OCI-M2 (cell line): ENCODE measurements at regions not wholly inside any gene's neighbourhood (a gene's known extent, or its start where the extent isn't known, plus 50 kb on each side); places are given as distances from the start of the nearest gene placed in this dataset.
"Not testable (repeated sequence)": the region's sequence is repeated elsewhere in the genome, so short reads cannot be mapped to it uniquely, and the experiment has no call there.

Source experiments
- DNase-seq: peaks from one replicate; lab custom pipeline; 2025; ENCODE audit not compliant: unreplicated experiment; lab: John Stamatoyannopoulos, UW

DNA sequence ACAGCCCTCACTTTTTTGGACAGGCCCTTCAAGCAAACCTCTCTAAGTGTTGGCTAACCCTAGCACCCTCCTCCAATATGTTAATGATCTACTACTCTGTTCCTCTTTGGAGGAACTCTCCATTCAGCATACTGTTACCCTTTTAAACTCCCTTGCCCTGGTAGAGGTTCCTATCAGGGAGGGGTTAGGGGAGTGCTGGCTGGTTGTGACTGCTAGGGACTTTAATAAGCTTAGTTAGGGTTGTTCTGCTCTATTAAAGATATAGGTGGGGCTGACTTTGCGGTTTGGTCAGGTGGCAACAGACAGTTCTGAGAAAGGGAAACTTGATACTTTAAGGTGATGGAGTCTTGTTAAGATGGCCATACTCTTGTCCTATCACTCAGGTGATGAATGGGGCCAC is 301.5 kb upstream of the FBXO33 start:
- no peak for DNase-seq

DNA sequence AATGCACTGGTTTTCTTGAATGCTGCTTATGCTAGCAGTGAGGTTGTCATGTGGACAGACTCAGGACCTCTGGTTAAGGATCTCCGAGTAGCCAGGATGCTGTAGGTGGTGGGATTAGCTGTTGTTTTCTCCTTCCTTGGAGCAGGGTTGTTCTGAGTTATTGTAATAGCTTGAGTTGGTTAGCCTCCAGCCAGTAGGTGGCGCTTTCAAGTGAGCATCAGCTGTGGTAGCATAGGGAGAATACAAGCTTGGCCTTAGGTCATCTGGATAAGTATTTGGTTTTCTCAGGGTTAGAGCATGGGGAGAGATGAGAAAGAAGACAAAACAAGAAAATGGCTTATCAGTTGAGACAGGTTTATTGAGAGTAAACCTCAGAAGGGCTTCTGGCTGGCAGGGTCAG is 299.7 kb upstream of the FBXO33 start:
- no peak for DNase-seq

DNA sequence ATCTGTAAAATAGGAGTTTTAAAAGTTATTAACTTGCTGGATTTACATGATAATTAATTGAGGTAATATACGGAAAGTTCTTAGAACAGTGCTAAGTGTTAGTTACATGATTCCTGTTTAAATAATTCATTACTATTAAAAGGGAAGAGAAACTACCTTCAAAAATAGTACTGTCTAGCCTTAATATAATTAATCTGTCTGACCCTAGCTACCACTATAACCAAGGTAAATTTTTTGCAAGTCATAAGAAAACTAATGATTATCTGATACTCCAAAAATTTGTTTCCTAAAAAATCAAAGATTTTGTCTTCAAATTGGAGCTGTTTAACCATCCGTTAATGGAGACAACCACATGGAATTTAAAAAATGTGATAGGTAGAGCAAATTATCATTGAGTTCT is 294.3 kb upstream of the FBXO33 start:
- no peak for DNase-seq

DNA sequence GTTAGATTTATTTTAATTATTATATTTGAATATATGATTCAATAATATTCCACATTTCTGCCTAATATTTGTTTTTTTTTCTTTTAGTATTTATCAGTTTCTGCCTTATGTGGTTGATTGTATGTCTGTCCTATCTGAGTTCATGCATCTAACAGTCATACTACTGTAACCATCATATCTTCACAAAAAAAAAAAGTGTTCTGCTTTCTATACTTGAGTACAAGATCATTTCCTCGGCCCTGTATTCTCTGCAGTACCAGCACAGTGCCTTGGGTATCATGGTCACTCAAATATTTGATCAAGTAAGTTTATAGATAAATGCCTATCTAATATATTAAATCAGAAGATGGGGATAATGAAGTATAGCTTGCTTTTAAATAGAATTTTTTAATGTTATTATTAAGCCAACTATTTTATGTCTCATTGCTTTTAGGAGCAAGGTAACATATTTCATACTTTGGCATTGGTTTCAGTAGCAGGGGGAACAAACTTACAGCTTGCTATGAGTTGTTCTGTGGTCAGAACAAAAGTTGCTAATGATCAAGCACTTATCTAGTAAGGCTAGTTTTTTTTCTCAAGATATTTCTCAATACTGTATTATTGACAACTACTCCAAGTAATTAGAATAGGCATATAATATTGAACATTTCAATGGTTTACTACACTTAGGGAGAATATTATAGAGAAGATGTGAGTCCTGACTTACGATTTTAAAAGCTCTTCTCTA is 290.5 kb upstream of the FBXO33 start:
- DNase-seq: no peak

DNA sequence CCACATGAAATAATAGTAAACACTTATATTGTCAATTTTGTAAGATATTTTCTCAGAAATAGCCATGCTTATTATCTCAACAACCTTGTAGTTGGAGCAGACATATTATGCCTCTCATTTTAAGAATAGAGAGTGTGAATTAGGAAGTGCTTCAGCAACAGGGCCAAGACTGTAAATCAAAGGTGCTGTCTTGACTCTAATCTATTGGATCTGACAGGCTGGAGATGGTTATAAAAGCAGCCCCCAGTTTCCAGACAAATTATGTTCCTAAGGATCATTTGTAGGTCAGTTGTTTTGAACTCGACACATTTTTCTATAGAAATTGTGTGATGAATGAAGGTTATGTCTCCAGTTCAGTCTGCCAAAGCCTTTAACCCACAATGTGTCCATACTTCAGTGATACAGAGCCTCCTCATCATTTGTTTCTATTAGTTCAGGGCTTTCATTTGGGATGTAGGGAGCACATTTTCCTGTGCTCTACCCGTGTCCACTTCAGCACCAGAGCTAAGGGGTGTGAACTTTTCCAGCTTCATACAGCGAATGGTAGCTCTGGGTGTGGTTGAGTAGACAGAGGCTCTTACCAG is 284.8 kb upstream of the FBXO33 start:
- DNase-seq: no peak

DNA sequence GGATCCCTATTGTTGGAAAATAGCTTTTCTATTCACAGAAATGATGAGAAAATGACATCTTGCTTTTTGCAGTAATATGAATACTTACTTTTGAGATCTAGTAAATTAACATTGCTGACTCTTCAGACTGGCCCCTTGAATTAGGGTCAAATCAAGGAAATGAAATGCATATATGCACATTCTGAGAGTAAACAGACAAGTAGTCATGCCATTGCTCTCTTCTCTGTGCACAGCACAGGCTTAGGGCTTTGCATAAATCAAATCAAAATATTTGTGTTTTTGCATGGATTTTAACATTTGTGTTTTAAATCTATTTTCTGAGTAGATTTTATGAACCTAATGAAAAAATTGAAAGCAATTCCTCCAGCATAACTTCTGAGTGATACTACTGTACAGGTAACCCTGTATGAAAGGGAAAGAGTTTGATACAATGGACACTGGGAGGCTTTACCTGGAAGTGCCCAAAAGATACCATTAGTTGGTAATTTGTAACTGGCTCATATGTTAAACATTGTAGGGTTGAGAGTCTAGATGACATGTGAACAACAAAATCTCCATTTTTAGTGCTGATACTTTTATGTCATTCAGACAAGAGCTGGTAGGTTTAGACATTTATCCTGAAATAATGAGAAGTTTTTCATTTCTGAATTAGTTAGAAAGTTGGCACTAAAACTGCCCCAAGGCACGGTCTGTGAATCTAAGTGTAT is 280.2 kb upstream of the FBXO33 start:
- no peak for DNase-seq

DNA sequence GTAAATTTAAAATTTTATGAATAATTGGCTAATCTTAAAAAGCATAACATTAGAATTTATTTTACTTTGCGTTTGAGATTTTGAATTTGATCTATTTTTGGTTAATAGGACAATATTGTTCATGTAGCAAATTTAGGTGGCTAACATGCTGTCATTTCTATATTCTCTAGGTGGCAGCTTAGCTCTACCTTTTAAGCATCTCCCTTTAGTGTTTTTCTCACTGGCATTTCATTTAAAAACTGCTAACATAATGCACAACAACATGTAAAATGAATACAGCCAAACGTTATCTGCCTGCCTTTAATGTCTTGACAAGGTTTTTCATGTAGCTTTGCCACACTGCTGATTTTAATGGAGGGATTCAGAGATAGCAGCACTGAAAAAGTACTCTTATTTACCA is 272.4 kb upstream of the FBXO33 start:
- no peak for DNase-seq

DNA sequence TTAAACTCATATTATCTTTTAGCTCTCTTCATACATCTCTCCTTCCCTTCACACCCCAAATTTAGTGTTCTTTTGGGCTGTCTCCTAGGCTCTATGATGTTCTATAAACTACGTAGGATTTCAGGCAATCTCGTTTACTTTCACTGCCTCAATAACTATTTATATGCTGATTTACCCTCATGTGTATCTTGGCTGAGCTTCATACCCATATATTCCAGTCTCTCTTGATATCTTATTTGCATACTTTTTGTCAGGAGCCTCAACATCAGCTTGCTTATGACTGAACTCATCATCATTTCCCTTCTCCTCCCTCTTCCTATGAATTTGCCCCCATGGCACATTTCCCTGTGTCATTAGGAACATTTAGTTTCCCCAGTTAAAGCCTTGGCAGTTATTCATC is 262.1 kb upstream of the FBXO33 start:
- no peak for DNase-seq

DNA sequence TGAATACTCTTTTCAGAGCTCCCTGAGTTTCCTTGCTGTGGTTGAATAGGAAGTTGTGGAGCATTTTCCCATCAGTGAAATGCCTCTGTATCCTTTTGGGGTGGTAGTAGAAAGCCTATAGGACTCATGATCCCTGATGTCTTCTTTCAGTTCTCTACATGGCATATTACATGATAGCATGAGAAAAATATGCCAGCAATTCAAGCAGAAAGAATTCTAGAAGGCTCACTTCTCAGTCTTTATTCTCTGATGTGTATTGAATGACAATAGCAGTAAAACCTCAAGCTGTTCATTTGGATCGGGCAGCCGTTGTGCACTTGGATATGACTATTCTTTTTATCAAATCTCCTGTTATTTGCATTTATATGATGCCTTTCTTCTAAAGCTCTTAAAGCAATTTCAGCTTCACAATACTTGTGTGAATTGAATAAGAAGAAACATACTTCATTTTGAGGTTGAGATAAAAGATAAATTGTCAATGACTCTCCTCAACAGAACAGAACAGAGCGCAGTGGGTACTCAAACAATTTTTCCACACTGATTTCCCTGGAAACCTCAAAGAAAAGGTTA is 251.5 kb upstream of the FBXO33 start:
- no peak for DNase-seq

DNA sequence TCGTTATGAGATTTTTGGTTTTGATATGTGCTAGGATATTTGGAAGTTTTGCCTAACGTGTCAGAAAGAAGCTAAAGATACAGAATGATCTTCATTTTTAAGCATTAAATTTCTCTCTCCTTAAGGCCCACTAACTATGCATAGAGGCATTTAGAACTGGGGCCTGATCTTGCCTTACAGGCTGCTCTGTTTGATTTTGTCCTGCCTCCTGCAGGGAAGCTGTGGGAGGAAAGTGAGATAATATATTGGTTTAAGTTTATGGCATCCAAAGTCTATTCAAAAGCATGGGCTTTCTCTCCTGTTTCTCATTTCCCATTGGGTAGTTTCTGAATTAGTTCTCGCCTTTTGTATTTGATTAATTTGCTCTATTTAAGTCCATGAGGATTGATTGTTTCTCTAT is 250.3 kb upstream of the FBXO33 start:
- DNase-seq: no peak

DNA sequence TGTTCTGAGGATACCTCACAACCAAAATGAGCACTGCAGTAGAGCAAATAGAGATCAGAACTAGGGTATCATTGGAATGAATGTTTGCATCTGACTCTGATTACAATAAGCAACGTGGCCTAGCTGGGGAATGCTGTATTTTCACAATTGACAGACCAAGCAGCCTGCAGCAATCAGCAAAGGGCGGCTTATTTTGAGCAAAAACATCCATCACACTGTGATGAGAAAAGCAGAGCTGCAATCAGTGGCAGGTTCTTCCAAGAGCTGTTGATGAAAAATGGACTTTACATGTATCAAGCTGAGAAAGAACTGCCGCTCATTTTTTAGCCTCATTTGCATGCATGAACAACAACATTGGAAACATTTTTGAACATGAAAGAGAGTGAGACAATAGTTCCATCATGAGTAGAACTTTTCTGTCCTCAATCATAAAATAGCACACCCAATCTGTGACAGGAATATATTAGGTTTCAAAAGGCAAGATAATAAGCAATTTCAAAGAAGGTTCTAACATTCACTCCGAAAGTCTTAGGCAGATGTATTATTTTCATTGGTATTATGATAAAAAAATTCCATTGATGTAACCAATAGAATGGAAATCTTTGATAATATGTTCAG is 249.7 kb upstream of the FBXO33 start:
- no peak for DNase-seq

DNA sequence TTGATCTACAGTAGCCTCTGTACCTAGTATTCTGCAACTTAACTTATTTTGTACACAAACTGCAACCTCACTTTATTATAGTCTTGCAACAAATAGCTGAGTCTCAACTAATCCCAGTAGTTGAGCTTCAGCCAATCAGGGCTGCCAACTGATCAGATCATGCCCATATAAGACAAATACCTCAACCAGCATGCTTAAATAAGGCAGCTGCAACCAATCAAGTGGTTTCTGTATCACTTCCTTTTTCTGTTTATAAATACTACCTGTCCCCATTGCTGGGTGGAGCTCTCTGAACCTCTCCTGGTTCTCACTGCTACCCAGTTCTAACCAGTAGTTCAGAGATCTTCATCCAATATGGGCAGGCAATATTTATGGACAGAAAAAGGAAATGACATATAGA is 248.5 kb upstream of the FBXO33 start:
- DNase-seq: no peak

DNA sequence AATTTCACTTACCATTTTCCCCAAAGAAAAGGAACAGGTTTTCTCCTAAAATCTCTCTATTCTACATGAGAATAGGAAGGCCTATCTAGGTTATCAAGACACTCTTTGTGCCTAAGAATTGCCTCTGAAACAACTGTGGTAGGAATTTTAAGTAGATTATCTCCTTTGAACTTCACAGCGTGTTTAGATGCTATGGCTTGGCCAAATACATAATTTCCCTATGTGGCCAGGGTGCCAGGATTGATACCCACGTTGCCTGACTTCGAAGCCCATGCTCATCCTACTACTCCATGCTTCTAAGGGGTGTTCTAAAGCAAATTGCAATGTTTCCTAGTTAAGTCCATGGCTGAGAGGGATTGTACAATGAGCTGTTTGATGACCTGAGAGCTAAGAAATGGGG is 241.5 kb upstream of the FBXO33 start:
- DNase-seq: no peak

DNA sequence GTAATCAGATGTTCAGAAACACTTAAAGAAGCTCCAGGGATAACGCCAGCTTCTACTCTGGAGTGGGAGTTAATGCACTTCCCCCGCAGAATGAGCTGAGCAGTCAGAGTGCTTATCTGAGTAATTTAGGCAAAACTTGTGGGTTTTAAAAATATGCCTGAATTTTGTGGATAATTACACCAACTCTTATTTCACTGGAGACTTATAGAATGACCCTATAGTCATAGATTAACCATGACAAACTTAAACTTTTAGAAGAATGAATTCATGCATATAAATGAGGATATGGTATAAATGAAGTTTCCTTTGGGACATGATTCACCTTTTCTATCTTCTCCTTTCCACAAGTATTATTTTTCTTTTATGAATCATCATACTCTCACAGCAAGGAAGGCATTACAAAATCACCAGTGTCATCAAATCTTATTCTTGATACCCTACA is 241.1 kb upstream of the FBXO33 start:
- no peak for DNase-seq

DNA sequence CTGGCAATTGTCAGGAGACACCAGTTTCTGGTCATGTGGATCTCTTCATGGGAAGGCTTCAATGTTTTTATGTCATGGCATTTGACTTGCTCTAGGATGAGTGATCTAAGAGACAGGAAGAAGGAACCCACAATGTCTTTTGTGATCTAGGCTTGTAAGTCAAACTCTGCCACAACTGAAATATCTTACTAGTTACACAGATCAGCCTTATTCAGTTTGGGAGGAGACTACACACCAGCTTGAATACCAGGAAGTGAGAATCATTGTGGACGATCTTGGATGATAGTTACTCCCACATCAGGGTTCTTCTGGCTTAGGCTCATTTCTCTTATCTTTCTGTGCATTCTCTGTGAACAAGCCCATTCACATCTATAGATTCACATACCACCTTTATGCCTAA is 236.2 kb upstream of the FBXO33 start:
- DNase-seq: no peak

DNA sequence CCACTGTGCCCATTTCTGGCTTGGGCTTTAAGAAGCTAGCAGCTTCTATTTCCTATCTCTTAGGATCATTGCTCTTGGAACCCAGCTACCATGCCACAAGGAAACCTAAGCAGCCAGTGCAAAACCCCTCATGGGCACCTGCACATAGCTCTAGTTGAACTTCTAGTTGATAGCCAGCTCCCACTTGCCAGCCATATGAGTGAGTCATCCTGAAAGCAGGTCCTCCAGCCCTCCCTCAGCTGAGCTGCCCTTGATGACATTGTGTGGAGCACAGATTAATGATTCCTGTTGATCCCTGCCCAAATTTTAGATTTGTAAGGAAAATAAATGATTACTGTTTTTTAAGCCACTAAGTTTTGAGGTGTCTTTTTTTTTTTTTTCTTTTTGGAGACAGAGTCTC is 234.2 kb upstream of the FBXO33 start:
- DNase-seq: no peak

DNA sequence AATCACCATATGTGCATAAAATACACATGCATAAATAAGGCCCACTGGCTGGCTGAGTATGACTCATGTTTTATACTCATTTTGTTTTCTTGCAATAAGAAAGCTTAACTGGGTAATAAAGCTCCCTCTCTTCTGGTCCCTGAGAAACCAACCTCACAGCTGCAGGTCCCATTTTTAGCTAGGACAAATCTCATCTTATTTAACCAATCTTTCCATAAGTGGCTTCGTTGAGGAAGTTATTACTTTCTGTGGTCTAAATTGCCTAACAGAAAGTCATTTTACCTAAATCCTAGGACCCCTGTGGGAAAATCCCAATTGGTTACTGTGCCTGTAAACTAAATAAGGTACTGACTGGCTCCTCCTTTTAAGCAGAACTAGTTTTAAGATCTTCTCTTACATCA is 232.8 kb upstream of the FBXO33 start:
- no peak for DNase-seq

DNA sequence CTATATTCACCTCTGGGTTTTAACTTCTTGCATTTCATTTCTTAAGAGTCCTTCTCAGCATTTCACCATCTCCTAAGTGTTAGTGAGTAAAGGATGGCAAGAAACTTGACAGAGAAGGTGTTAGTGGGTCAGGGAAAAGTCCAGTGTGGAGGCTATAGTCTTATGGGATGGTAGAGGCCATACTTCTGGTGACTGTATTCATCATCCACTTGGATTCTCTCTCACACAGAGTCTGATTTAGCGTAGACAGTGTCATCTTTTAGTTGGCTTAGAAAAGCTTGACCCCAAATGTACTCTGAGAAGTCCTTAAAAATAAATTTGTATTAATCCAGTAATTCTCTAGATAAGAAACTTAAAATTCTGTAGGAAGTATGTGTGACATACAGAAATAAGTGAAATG is 232.4 kb upstream of the FBXO33 start:
- DNase-seq: no peak

DNA sequence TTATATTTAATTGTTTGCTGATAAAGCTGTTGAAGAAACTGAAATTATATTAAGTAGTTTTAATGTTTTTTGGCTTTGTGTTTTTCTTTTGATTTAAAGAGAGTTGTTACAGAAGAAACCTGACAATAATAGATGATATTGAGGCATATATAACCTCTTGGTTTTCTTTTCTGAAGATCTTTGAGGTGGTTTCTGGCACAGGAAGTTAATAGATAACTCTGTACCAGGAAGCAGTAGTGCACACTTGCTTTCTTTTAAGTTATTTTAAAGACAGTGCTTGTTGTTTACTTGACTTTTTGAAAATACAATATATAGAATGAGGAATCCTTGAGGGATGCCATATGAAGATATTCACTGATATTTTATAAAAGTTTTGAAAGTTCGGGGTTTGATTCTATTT is 209.0 kb upstream of the FBXO33 start:
- DNase-seq: no peak

DNA sequence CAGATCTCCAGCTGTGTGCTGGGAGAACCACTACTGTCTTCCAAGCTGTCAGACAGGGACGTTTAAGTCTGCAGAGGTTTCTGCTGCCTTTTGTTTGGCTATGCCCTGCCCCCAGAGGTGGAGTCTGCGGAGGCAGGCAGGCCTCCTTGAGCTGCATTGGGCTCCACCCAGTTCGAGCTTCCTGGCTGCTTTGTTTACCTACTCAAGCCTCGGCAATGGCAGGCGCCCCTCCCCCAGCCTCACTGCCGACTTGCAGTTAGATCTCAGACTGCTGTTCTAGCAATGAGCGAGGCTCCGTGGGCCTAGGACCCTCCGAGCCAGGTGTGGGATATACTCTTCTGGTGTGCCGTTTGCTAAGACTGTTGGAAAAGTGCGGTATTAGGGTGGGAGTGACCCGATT is 206.8 kb upstream of the FBXO33 start:
- DNase-seq: not testable (repeated sequence)

DNA sequence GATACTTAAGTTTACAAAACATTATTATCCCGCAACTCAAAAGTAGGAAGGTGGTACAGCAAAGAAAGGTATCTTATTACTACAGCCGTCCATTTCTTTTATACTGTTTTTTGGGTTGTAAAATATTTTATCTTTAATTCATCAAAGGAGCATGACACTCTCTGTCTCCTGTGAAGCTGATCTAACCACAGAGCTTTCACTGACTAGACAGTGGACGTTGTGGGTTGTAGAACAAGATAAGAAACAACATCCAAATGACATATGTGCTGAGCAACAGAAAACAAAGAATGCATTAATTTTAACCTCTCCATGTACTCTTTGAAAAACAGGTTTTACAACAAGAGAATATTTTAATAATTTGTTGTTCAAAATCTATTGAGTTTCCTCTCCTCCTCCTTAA is 195.9 kb upstream of the FBXO33 start:
- DNase-seq: no peak
